Choroid plexus epithelial cell (primary cell): ENCODE measurements at regions not wholly inside any gene's neighbourhood (a gene's known extent, or its start where the extent isn't known, plus 50 kb on each side); places are given as distances from the start of the nearest gene placed in this dataset.

ENCODE experiments used
- DNase-seq: peaks from one replicate; pipeline ENCODE4 v3.0.0-alpha.2; 2010; ENCODE audit warnings: low read depth
- H3K4me3 ChIP-seq: 2 replicates; pipeline ENCODE4 v1.5.1; 2011; ENCODE audit warnings: low read depth, mild to moderate bottlenecking, control low read depth, low read length, moderate library complexity
- TF ChIP-seq, protein P1 (sequence below): conservative IDR thresholded peaks from 2 replicates; pipeline ENCODE4 v1.5.1; 2011; ENCODE audit warnings: low read depth, mild to moderate bottlenecking, control low read depth, inconsistent platforms, low read length, moderate library complexity

DNA sequence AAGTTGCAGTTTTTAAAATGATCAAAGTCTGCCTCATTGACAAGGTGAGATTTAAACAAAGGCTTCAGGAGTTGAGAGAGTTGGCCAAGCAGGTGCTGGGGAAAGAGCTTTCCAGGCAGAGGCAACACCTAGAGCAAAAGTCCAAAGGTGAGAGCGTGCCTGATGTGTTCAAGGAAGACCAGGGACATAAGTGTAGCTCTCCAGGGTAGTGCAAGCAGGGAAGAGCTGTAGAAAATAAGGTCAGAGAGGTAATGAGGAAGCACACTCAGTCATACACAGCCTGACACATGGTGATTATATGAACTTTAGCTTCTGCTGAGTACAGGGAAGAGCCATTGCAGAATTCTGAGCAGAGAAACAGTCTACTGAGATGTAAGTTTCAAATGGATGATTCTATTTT, 265.0 kb upstream of the NWD2 start:
- no peak for DNase-seq
- no peak overlapping the region for H3K4me3 ChIP-seq
- TF ChIP-seq, protein P1, sequence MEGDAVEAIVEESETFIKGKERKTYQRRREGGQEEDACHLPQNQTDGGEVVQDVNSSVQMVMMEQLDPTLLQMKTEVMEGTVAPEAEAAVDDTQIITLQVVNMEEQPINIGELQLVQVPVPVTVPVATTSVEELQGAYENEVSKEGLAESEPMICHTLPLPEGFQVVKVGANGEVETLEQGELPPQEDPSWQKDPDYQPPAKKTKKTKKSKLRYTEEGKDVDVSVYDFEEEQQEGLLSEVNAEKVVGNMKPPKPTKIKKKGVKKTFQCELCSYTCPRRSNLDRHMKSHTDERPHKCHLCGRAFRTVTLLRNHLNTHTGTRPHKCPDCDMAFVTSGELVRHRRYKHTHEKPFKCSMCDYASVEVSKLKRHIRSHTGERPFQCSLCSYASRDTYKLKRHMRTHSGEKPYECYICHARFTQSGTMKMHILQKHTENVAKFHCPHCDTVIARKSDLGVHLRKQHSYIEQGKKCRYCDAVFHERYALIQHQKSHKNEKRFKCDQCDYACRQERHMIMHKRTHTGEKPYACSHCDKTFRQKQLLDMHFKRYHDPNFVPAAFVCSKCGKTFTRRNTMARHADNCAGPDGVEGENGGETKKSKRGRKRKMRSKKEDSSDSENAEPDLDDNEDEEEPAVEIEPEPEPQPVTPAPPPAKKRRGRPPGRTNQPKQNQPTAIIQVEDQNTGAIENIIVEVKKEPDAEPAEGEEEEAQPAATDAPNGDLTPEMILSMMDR, result no peak

- TF ChIP-seq, protein P1, result no peak
- DNase-seq, result no peak
- no peak overlapping the region for H3K4me3 ChIP-seq
Measured at GRCh38 chr4:36990128-36990872, 254.2 kb upstream of the NWD2 start.

DNA sequence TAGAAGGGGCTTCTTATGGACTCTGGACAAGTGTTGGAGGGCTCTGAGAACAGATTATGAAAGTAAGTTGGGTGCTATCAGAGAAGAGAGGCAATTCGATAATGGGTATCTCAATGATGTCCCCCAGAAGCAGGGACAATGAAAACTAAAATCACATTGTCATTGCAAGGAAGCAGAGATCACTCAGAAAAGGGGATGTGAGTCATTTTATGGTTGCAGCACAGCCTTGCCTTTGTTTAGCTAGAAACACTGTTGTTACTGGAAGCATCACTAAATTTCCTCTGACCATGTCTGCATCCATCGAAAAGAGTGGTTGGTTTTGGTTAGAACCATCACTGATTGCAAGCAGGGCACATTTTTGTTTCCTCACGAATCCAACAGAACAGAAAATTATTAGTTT, 246.8 kb upstream of the NWD2 start:
- no peak overlapping the region for H3K4me3 ChIP-seq
- TF ChIP-seq, protein P1, result no peak
- no peak for DNase-seq

- TF ChIP-seq, protein P1, result no peak
- H3K4me3 ChIP-seq, result no peak overlapping the region
- DNase-seq, result no peak
Measured at GRCh38 chr4:37000281-37000680, 244.3 kb upstream of the NWD2 start.

DNA sequence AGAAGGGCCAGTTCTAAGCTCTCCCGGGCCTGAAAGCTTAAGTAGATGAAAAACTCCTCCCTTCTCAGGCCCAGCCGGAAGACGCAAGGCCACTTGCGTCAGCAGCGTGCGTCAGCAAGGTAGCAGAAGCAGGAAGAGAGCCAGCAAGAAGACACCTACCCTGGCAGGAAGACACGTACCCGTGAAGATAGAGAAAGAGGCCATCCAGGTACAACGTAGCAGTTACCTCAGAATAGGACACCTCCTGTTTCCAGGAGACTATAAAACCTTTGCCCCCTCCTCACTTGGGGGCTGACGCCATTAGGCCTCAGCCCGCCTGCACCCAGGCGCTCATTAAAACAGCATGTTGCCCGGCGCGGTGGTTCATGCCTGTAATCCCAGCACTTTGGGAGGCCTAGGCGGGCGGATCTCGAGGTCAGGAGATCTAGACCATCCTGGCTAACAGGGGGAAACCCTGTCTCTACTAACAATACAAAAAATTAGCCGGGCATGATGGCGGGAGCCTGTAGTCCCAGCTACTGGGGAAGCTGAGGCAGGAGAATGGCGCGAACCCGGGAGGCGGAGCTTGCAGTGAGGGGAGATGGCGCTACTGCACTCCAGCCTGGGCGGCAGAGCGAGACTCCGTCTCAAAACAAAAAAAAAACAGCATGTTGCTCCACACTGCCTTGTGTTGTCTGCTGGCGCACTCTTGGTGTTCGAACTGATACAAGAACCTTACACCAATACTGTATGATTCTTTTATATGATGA, 242.7 kb upstream of the NWD2 start:
- TF ChIP-seq, protein P1, result no peak
- H3K4me3 ChIP-seq, result no peak overlapping the region
- DNase-seq, result no peak

GRCh38 chr4:37002625-37003024, 241.9 kb upstream of the NWD2 start:
- TF ChIP-seq, protein P1, result no peak
- no peak for DNase-seq
- no peak overlapping the region for H3K4me3 ChIP-seq

DNA sequence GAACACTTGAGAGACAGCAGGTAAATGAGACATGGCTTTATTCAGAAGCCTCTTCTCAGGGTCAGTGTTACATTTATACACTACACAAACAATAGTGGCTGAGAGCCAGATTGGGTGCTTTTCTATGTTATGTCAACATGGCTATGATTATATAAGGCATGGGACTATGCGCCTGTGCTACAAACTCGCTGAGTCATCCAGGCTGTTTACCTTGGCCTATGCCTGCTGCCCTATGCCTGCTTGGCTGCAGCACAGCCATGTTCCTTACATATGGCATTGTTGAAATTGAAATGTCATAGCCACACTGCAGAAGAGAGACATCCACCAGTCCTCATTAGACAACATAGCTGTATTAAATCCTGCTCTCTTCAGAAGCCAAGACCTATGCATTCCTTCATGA, 236.3 kb upstream of the NWD2 start:
- no peak overlapping the region for H3K4me3 ChIP-seq
- DNase-seq, result peak; percentile 17
- TF ChIP-seq, protein P1, result no peak
